GM23248 (cell line): ENCODE measurements at regions not wholly inside any gene's neighbourhood (a gene's known extent, or its start where the extent isn't known, plus 50 kb on each side); places are given as distances from the start of the nearest gene placed in this dataset.

ENCODE experiments used
- EZH2 ChIP-seq: fragments of 200-600 bp; sonication (generic); IDR thresholded peaks from 2 replicates; pipeline ENCODE4 v1.6.1; 2018; ENCODE audit warnings: antibody characterized with exemption, mild to moderate bottlenecking; ENCODE audit not compliant: insufficient read depth, poor library complexity, severe bottlenecking
- EZH2phosphoT487 ChIP-seq: fragments of 200-600 bp; sonication (generic); IDR thresholded peaks from 2 replicates; pipeline ENCODE4 v1.6.1; 2018; ENCODE audit warnings: antibody characterized with exemption, moderate library complexity, mild to moderate bottlenecking, low read depth; ENCODE audit not compliant: insufficient read depth

- TF ChIP-seq EZH2phosphoT487 (no peak), EZH2 (no peak)
Measured at GRCh38 chr9:16063241-16063591, 510.4 kb downstream of the CCDC171 start.
